Skeletal muscle tissue (tissue), 3 donors: ENCODE measurements at regions not wholly inside any gene's neighbourhood (a gene's known extent, or its start where the extent isn't known, plus 50 kb on each side); places are given as distances from the start of the nearest gene placed in this dataset.
"Not testable (repeated sequence)": the region's sequence is repeated elsewhere in the genome, so short reads cannot be mapped to it uniquely, and the experiment has no call there.

ENCODE experiments used
- H3K27ac ChIP-seq: one replicate; pipeline ENCODE4 v1.7.0; 2013; ENCODE audit warnings: mild to moderate bottlenecking, low read depth, low read length, inconsistent platforms
- H3K27me3 ChIP-seq, 3 donors: one replicate each; pipeline ENCODE4 v1.7.0; 2013; ENCODE audit warnings: low read length in 3 of 3; ENCODE audit not compliant: control insufficient read depth in 3 of 3, insufficient read depth in 3 of 3
- H3K36me3 ChIP-seq, 3 donors: one replicate each; pipeline ENCODE4 v1.7.0; 2013; ENCODE audit warnings: low read length in 3 of 3; ENCODE audit not compliant: control insufficient read depth in 3 of 3, insufficient read depth in 3 of 3
- H3K4me1 ChIP-seq, 3 donors: one replicate each; pipeline ENCODE4 v1.7.0; 2013; ENCODE audit warnings: low read length in 3 of 3, mild to moderate bottlenecking in 3 of 3; ENCODE audit not compliant: control insufficient read depth in 3 of 3, insufficient read depth in 3 of 3
- H3K4me3 ChIP-seq, 3 donors: one replicate each; pipeline ENCODE4 v1.7.0; 2013; ENCODE audit warnings: low read length in 3 of 3
- H3K9ac ChIP-seq, 3 donors: one replicate each; pipeline ENCODE4 v1.7.0; 2013; ENCODE audit warnings: low read length in 3 of 3, mild to moderate bottlenecking in 3 of 3, moderate library complexity in 2 of 3, low read depth in 1 of 3
- H3K9me3 ChIP-seq, 3 donors: one replicate each; pipeline ENCODE4 v1.7.0; 2013; ENCODE audit warnings: low read length in 3 of 3; ENCODE audit not compliant: control insufficient read depth in 3 of 3
- donor health status: Osteomylitis.

- Histone ChIP-seq H3K27ac (no peak overlapping the region), H3K9me3 (peaks cover 0 to 2% (median 0%) of the 10 kb centered on the region in 3 donors), H3K27me3 (peaks cover 6 to 23% (median 20%) of the 10 kb centered on the region in 3 donors), H3K36me3 (no peaks in the 10 kb centered on the region), H3K4me1 (peaks cover 0 to 8% (median 0%) of the 10 kb centered on the region in 3 donors), H3K4me3 (no peak overlapping the region), H3K9ac (no peak overlapping the region)
These were observed 170.7 kb downstream of the ERMARD start for GRCh38 chr6:169921853-169922824.

GRCh38 chr6:169921217-169921616 lies 169.8 kb downstream of the ERMARD start:
- no peaks in the 10 kb centered on the region for H3K36me3 ChIP-seq
- H3K27ac ChIP-seq, result no peak overlapping the region
- H3K9ac ChIP-seq, result no peak overlapping the region
- H3K9me3 ChIP-seq, result peaks cover 0 to 2% (median 0%) of the 10 kb centered on the region in 3 donors
- peaks cover 6 to 21% (median 17%) of the 10 kb centered on the region in 3 donors for H3K27me3 ChIP-seq
- H3K4me1 ChIP-seq, result peaks cover 0 to 10% (median 0%) of the 10 kb centered on the region in 3 donors
- H3K4me3 ChIP-seq, result no peak overlapping the region

GRCh38 chr6:169920359-169921020 lies 169.1 kb downstream of the ERMARD start:
- Histone ChIP-seq H3K27me3 (peaks cover 6 to 23% (median 17%) of the 10 kb centered on the region in 3 donors), H3K9ac (no peak overlapping the region)

GRCh38 chr6:169918954-169919549 lies 167.6 kb downstream of the ERMARD start:
- H3K9ac ChIP-seq, result no peak overlapping the region
- H3K36me3 ChIP-seq, result no peaks in the 10 kb centered on the region
- peaks cover 0 to 20% (median 6%) of the 10 kb centered on the region in 3 donors for H3K4me1 ChIP-seq
- H3K27ac ChIP-seq, result no peak overlapping the region
- no peak overlapping the region for H3K4me3 ChIP-seq
- H3K27me3 ChIP-seq, result peaks cover 5 to 20% (median 17%) of the 10 kb centered on the region in 3 donors
- peaks cover 0 to 2% (median 0%) of the 10 kb centered on the region in 3 donors for H3K9me3 ChIP-seq

More at GRCh38 chr6:169920359-169921020, 169.1 kb downstream of the ERMARD start:
- Histone ChIP-seq H3K9me3 (peaks cover 0 to 2% (median 0%) of the 10 kb centered on the region in 3 donors), H3K36me3 (no peaks in the 10 kb centered on the region), H3K27ac (no peak overlapping the region), H3K4me3 (no peak overlapping the region), H3K4me1 (peaks cover 0 to 16% (median under 1%) of the 10 kb centered on the region in 3 donors)

- Histone ChIP-seq H3K36me3 (no peaks in the 10 kb centered on the region), H3K4me3 (no peak overlapping the region), H3K27me3 (peaks cover 0 to 20% (median 17%) of the 10 kb centered on the region in 3 donors), H3K9ac (no peak overlapping the region), H3K9me3 (peaks cover 0 to 2% (median 0%) of the 10 kb centered on the region in 3 donors), H3K4me1 (peaks cover 0 to 20% (median 6%) of the 10 kb centered on the region in 3 donors), H3K27ac (no peak overlapping the region)
These were observed 167.0 kb downstream of the ERMARD start for GRCh38 chr6:169918239-169918953.

GRCh38 chr6:169917153-169917552 lies 165.7 kb downstream of the ERMARD start:
- H3K27ac ChIP-seq, result no peak overlapping the region
- no peak overlapping the region for H3K9ac ChIP-seq
- H3K4me3 ChIP-seq, result no peak overlapping the region
- H3K36me3 ChIP-seq, result no peaks in the 10 kb centered on the region
- peaks cover 0 to 20% (median 17%) of the 10 kb centered on the region in 3 donors for H3K27me3 ChIP-seq
- peaks cover 0 to 2% (median 0%) of the 10 kb centered on the region in 3 donors for H3K9me3 ChIP-seq
- H3K4me1 ChIP-seq, result peaks cover 0 to 20% (median 6%) of the 10 kb centered on the region in 3 donors

GRCh38 chr6:169915769-169916550 lies 164.5 kb downstream of the ERMARD start:
- Histone ChIP-seq H3K4me3 (no peak overlapping the region), H3K36me3 (no peaks in the 10 kb centered on the region)

GRCh38 chr6:169913745-169914144 lies 162.3 kb downstream of the ERMARD start:
- H3K27ac ChIP-seq, H3K4me3 ChIP-seq, H3K36me3 ChIP-seq, H3K9ac ChIP-seq, H3K9me3 ChIP-seq: not testable (repeated sequence)
- Histone ChIP-seq H3K4me1 (peaks cover 0 to 18% (median 6%) of the 10 kb centered on the region in 3 donors), H3K27me3 (peaks cover 0 to 15% (median 8%) of the 10 kb centered on the region in 3 donors)

More at GRCh38 chr6:169915769-169916550, 164.5 kb downstream of the ERMARD start:
- Histone ChIP-seq H3K27ac (no peak overlapping the region), H3K4me1 (peaks cover 0 to 20% (median 6%) of the 10 kb centered on the region in 3 donors), H3K9ac (no peak overlapping the region), H3K27me3 (peaks cover 0 to 18% (median 16%) of the 10 kb centered on the region in 3 donors), H3K9me3 (no peaks in the 10 kb centered on the region)
